Neutrophil (primary cell): ENCODE measurements at regions not wholly inside any gene's neighbourhood (a gene's known extent, or its start where the extent isn't known, plus 50 kb on each side); places are given as distances from the start of the nearest gene placed in this dataset.

Experiments
- H3K27ac ChIP-seq: fragments of 200-600 bp; sonication (generic); 2 replicates; pipeline ENCODE4 v1.5.1; 2016; ENCODE audit warnings: mild to moderate bottlenecking, moderate library complexity
- H3K27me3 ChIP-seq: fragments of 200-600 bp; sonication (generic); 2 replicates; pipeline ENCODE4 v1.6.0; 2016; ENCODE audit warnings: mild to moderate bottlenecking
- H3K36me3 ChIP-seq: fragments of 200-600 bp; sonication (generic); 2 replicates; pipeline ENCODE4 v1.5.1; 2017
- H3K4me1 ChIP-seq, 2 experiments: fragments of 200-600 bp in 1 of 2; sonication (generic) in 1 of 2; 1 replicate in 1 of 2; 2 replicates in 1 of 2; pipeline versions ENCODE4 v1.5.1 to v1.6.1; 2013 to 2016; ENCODE audit warnings: low read depth in 1 of 2, low read length in 1 of 2, mild to moderate bottlenecking in 1 of 2, moderate library complexity in 1 of 2; ENCODE audit not compliant: control insufficient read depth in 1 of 2, insufficient read depth in 1 of 2
- H3K4me3 ChIP-seq, 2 experiments: fragments of 200-600 bp in 1 of 2; sonication (generic) in 1 of 2; 1 replicate in 1 of 2; 2 replicates in 1 of 2; pipeline ENCODE4 v1.5.1; 2013 to 2016; ENCODE audit warnings: low read depth in 1 of 2, low read length in 1 of 2, mild to moderate bottlenecking in 1 of 2, moderate library complexity in 1 of 2
- H3K9me3 ChIP-seq: fragments of 200-600 bp; sonication (generic); 2 replicates; pipeline ENCODE4 v1.5.1; 2016
- TF ChIP-seq, protein P1 (sequence below): fragments of 200-600 bp; sonication (generic); IDR thresholded peaks from 2 replicates; pipeline ENCODE4 v1.5.1; 2016; ENCODE audit warnings: antibody characterized with exemption

DNA sequence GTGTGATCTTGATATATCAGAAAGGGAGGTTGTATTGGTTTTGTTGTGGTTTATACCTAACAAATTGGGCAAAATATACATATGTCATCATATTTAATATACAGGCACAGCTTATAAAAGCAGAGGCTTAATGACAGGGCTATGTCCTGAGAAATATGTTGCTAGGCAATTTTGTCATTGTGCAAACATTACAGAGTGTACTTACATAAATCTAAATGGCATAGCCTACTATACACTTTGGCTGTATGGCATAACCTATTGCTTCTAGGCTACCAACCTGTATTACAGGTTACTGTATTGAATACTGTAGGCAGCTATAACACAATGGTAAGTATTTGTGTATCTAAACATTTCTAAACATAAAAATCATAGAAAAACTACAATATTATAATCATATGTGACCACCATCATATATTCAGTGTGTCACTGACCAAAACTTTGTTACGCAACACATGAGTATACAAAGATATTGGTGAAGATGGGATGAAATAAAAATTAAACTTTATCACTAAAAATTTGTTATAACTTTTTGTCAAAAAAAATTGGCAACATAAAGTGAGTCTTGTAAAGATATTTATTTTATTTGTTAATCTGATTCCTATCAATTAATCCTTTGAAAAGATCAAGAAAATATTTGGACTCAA is 414.0 kb upstream of the HS3ST1 start:
- Histone ChIP-seq H3K27me3 (peaks cover 12% of the 10 kb centered on the region), H3K27ac (no peak overlapping the region), H3K9me3 (no peaks in the 10 kb centered on the region), H3K4me1 (peaks cover 8 to 10% of the 10 kb centered on the region in 2 experiments), H3K4me3 (no peak overlapping the region), H3K36me3 (no peaks in the 10 kb centered on the region)
- TF ChIP-seq, protein P1, sequence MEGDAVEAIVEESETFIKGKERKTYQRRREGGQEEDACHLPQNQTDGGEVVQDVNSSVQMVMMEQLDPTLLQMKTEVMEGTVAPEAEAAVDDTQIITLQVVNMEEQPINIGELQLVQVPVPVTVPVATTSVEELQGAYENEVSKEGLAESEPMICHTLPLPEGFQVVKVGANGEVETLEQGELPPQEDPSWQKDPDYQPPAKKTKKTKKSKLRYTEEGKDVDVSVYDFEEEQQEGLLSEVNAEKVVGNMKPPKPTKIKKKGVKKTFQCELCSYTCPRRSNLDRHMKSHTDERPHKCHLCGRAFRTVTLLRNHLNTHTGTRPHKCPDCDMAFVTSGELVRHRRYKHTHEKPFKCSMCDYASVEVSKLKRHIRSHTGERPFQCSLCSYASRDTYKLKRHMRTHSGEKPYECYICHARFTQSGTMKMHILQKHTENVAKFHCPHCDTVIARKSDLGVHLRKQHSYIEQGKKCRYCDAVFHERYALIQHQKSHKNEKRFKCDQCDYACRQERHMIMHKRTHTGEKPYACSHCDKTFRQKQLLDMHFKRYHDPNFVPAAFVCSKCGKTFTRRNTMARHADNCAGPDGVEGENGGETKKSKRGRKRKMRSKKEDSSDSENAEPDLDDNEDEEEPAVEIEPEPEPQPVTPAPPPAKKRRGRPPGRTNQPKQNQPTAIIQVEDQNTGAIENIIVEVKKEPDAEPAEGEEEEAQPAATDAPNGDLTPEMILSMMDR: no peak

DNA sequence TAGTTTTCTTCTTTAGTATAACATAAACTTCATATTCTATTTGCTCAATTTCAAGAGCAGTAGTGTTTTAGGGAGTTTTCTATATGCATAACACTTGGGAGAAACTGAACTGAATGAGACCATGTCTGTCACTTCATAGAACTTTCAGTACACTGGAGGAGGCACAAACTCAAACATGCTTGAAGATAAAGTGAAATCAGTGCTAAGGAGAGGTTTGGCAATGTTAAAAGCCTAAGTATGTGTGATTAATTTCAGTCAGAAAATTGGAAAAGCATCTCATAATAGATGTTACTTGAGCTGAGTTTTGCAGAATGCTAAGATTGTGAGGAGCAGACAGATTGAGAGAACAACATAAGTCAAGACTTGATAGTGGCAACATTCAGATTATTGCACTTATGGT is 411.2 kb upstream of the HS3ST1 start:
- peaks cover 4% of the 10 kb centered on the region for H3K27me3 ChIP-seq
- no peak overlapping the region for H3K27ac ChIP-seq
- no peaks in the 10 kb centered on the region for H3K9me3 ChIP-seq
- H3K36me3 ChIP-seq: no peaks in the 10 kb centered on the region
- TF ChIP-seq, protein P1: no peak
- no peaks in the 10 kb centered on the region for H3K4me1 ChIP-seq
- no peak overlapping the region for H3K4me3 ChIP-seq

DNA sequence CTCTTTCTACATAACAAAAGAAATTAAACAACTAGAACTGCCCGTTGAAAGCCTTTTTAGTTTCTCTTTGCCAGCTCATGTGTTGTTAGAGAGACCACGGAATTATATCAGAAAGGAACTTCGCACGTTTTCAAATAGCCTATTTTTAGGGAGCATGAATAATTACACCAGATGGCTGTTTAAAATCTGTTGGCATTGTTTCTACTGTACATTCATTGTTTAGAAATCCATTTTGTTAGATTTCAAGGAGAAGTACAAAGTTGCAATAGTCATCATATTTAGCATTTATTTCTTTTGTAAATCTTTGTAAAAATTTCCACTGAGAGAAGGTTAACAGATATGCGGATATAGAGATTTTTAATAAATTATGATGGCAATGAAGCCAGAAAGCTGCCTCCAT is 403.0 kb upstream of the HS3ST1 start:
- Histone ChIP-seq H3K36me3 (no peaks in the 10 kb centered on the region), H3K27ac (no peak overlapping the region), H3K4me3 (no peak overlapping the region), H3K9me3 (no peaks in the 10 kb centered on the region), H3K4me1 (no peaks in the 10 kb centered on the region), H3K27me3 (peaks cover 4% of the 10 kb centered on the region)
- TF ChIP-seq, protein P1: no peak

GRCh38 chr4:11824566-11824965 is 395.9 kb upstream of the HS3ST1 start:
- H3K27ac ChIP-seq: no peak overlapping the region
- peaks cover 3 to 9% of the 10 kb centered on the region in 2 experiments for H3K4me1 ChIP-seq
- no peaks in the 10 kb centered on the region for H3K36me3 ChIP-seq
- TF ChIP-seq, protein P1: no peak
- H3K27me3 ChIP-seq: no peaks in the 10 kb centered on the region
- no peak overlapping the region for H3K4me3 ChIP-seq
- H3K9me3 ChIP-seq: no peaks in the 10 kb centered on the region

DNA sequence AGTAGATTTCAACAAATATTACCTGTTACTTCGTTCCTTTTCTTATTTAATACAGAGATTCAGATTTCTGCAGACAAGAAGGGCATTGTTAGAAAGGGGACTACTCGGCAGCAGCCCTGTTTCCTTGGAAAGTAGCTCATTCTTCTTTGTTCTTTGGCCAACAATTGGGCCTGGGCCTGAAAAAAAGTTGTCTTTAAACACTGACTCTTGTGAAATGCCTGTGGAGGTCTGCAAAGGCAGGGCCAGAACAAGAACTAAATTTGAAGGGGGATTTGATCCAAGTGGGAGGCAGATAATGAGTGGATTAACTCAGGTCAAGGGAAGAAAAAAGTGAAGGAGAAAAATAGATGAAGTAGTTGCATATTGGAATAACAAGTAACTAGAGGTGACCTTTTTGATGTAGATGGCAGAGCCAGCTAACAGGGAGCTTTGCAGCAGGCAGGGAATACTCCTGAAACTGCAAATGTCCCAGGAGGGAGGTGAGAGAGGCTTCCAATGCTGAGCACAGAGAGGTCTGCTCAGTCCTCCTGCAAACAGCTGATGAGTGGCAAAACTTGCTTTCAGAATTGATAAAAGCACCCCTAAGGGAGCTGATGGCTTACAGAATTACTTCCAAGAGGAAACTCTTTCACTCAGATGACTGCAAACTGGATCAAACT is 393.2 kb upstream of the HS3ST1 start:
- Histone ChIP-seq H3K27ac (no peak overlapping the region), H3K36me3 (no peaks in the 10 kb centered on the region), H3K27me3 (no peaks in the 10 kb centered on the region), H3K9me3 (no peaks in the 10 kb centered on the region), H3K4me1 (peaks cover 3 to 9% of the 10 kb centered on the region in 2 experiments), H3K4me3 (no peak overlapping the region)
- TF ChIP-seq, protein P1: no peak
